ENCODE measurements at regions not wholly inside any gene's neighbourhood (a gene's known extent, or its start where the extent isn't known, plus 50 kb on each side); places are given as distances from the start of the nearest gene placed in this dataset.

GRCh38 chr21:27813344-27813743 lies 846.5 kb upstream of the ADAMTS5 start:
- H3K9me3 ChIP-seq: no peaks in the 10 kb centered on the region
- no TSS peak for BruUV-seq (replicated peaks)
- ChIA-PET POLR2A (no interaction called here), CTCF (no interaction called here)
- no peak for TF ChIP-seq CTCF (IDR thresholded peaks at IDR 0.05; ENCODE audit: insufficient read depth in 1 of 2, low read depth in 1 of 2, low read length in 1 of 2, severe bottlenecking in 1 of 2, unreplicated experiment in 1 of 2)
- H3K36me3 ChIP-seq (ENCODE audit: control insufficient read depth, insufficient read depth, low read length): no peaks in the 10 kb centered on the region
- no peak overlapping the region for H3K4me3 ChIP-seq (ENCODE audit: low read depth, low read length)
- no peak overlapping the region for H3K27ac Mint-ChIP-seq (ENCODE audit: unreplicated experiment)
- no peaks in the 10 kb centered on the region for H3K9me3 Mint-ChIP-seq (ENCODE audit: unreplicated experiment)
- intact Hi-C loops (cut with micrococcal nuclease; ENCODE audit: unreplicated experiment): no loop called here
- no peaks in the 10 kb centered on the region for H3K27me3 Mint-ChIP-seq (ENCODE audit: insufficient read depth, unreplicated experiment)
- 0 out of 2 replicates have a peak, but pooled peaks cover under 1% of the 10 kb centered on the region for H3K4me1 ChIP-seq
- H3K36me3 Mint-ChIP-seq (ENCODE audit: insufficient read depth, unreplicated experiment): no peaks in the 10 kb centered on the region
- DNase-seq: no peak
- no peak overlapping the region for H3K4me3 Mint-ChIP-seq (ENCODE audit: unreplicated experiment)
- no peaks in the 10 kb centered on the region for H3K4me1 Mint-ChIP-seq (ENCODE audit: low read depth, unreplicated experiment)
- no peaks in the 10 kb centered on the region for H3K27me3 ChIP-seq (replicated peaks; ENCODE audit: control insufficient read depth, insufficient read depth, low read length)

- intact Hi-C loops (cut with micrococcal nuclease; ENCODE audit: unreplicated experiment): no loop called here
- no peaks in the 10 kb centered on the region for H3K9me3 Mint-ChIP-seq (ENCODE audit: unreplicated experiment)
- no peaks in the 10 kb centered on the region for H3K4me1 Mint-ChIP-seq (ENCODE audit: low read depth, unreplicated experiment)
- ChIA-PET CTCF (no interaction called here), POLR2A (no interaction called here)
- H3K4me3 Mint-ChIP-seq (ENCODE audit: unreplicated experiment): no peak overlapping the region
- no peak for TF ChIP-seq CTCF (IDR thresholded peaks at IDR 0.05; ENCODE audit: insufficient read depth in 1 of 2, low read depth in 1 of 2, low read length in 1 of 2, severe bottlenecking in 1 of 2, unreplicated experiment in 1 of 2)
- no peaks in the 10 kb centered on the region for H3K27me3 ChIP-seq (replicated peaks; ENCODE audit: control insufficient read depth, insufficient read depth, low read length)
- H3K9me3 ChIP-seq: no peaks in the 10 kb centered on the region
- H3K4me1 ChIP-seq: no peaks in the 10 kb centered on the region
- H3K27ac Mint-ChIP-seq (ENCODE audit: unreplicated experiment): no peak overlapping the region
- no peaks in the 10 kb centered on the region for H3K36me3 ChIP-seq (ENCODE audit: control insufficient read depth, insufficient read depth, low read length)
- no peaks in the 10 kb centered on the region for H3K36me3 Mint-ChIP-seq (ENCODE audit: insufficient read depth, unreplicated experiment)
- H3K4me3 ChIP-seq (ENCODE audit: low read depth, low read length): no peak overlapping the region
- H3K27me3 Mint-ChIP-seq (ENCODE audit: insufficient read depth, unreplicated experiment): no peaks in the 10 kb centered on the region
- no peak for DNase-seq
- no TSS peak for BruUV-seq (replicated peaks)
Measured at GRCh38 chr21:27812279-27812678, 845.4 kb upstream of the ADAMTS5 start.

GRCh38 chr21:27808923-27809322 lies 842.0 kb upstream of the ADAMTS5 start:
- intact Hi-C loops (cut with micrococcal nuclease; ENCODE audit: unreplicated experiment): loop anchor here (10.0 kb wide), 1 partner anchor 526 kb away; no protein-coding TSS in a partner anchor
- no peaks in the 10 kb centered on the region for H3K27me3 Mint-ChIP-seq (ENCODE audit: insufficient read depth, unreplicated experiment)
- H3K9me3 Mint-ChIP-seq (ENCODE audit: unreplicated experiment): no peaks in the 10 kb centered on the region
- Histone ChIP-seq H3K4me1 (peaks cover 16% of the 10 kb centered on the region), H3K9me3 (no peaks in the 10 kb centered on the region), H3K4me3 (ENCODE audit: low read depth, low read length) (no peak overlapping the region), H3K36me3 (ENCODE audit: control insufficient read depth, insufficient read depth, low read length) (no peaks in the 10 kb centered on the region), H3K27me3 (replicated peaks; ENCODE audit: control insufficient read depth, insufficient read depth, low read length) (no peaks in the 10 kb centered on the region)
- POLR2A ChIA-PET: no interaction called here
- H3K36me3 Mint-ChIP-seq (ENCODE audit: insufficient read depth, unreplicated experiment): no peaks in the 10 kb centered on the region
- H3K27ac Mint-ChIP-seq (ENCODE audit: unreplicated experiment): no peak overlapping the region
- DNase-seq: no peak
- H3K4me3 Mint-ChIP-seq (ENCODE audit: unreplicated experiment): no peak overlapping the region
- TF ChIP-seq CTCF (IDR thresholded peaks at IDR 0.05; ENCODE audit: insufficient read depth in 1 of 2, low read depth in 1 of 2, low read length in 1 of 2, severe bottlenecking in 1 of 2, unreplicated experiment in 1 of 2): no peak
- BruUV-seq (replicated peaks): no TSS peak
- CTCF ChIA-PET: no interaction called here
- H3K4me1 Mint-ChIP-seq (ENCODE audit: low read depth, unreplicated experiment): peaks cover 27% of the 10 kb centered on the region

Measured in Caco-2 (cell line).